ENCODE measurements at regions not wholly inside any gene's neighbourhood (a gene's known extent, or its start where the extent isn't known, plus 50 kb on each side); places are given as distances from the start of the nearest gene placed in this dataset.

DNA sequence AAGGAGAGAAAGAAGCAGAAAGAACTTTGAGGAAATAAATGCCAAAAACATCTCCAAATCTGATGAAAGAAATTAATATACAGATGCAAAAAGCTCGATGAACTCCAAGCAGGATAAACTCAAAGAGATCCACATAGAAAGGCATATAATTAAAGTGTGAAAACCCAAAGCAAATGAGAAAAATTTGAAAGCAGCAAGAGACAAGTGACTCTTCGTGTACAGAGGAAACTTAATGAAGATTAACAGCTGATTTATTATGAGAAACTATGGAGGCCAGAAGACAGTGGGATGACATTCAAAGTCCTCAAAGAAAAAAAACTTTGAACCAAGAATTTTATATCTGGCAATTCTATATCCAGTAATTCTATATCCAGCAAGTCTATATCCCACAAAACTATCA, 163.0 kb upstream of the TMCC3 start:
- no peak for DNase-seq

DNA sequence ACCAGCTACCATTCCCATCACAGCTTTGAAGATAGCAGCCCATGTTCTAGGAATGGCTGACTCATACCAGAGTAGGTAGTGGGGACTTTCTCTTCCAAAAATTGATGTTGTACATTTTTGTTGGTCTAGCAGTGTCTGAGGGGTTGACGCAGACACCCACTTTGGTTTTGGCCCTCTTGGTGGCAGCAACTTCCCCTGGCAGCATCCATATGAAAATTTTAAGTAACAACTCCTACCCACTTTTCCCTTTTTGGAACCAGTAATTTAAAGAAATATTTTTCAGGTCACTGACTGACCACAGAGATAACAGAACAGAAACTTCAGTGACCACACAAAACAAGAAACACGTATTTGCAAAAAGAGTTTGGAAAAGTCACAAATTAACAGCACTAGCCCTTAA, 162.0 kb upstream of the TMCC3 start:
- no peak for DNase-seq

DNA sequence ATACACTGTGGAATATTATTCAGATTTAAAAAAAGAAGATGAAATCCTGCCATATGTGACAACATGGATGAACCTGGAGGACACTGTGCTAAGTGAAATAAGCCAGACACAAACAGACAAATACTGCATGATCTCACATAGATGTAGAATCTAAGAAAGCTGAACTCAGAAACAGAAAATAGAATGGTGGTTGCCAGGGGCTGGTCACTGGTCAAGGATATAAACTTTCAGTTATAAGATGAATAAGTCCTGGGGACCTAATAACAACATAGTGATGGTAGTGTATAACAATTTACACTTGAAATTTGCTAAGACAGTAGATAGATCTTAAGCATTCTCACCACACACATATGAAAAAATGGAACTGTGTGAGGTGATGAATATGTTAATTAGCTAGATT, 161.3 kb upstream of the TMCC3 start:
- DNase-seq = no peak

DNA sequence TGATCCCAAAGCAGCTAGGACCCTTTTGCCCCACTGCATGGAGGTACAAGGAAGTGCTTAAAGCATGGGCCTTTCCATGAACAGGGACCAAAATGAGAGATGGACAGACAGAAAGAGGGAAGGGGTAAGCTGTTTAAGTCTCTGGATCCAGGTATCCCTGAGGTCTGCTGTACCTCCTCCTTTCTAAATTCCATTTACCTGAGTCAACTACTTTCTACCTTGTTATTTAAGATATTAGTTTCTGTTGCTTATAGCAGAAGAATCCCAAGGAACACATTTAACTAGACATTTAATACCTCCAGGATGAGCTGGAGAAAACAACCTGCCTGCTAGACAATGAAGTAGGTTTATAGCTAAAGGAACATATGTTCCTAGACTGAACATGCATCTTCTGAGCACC, 157.6 kb upstream of the TMCC3 start:
- DNase-seq = no peak

DNA sequence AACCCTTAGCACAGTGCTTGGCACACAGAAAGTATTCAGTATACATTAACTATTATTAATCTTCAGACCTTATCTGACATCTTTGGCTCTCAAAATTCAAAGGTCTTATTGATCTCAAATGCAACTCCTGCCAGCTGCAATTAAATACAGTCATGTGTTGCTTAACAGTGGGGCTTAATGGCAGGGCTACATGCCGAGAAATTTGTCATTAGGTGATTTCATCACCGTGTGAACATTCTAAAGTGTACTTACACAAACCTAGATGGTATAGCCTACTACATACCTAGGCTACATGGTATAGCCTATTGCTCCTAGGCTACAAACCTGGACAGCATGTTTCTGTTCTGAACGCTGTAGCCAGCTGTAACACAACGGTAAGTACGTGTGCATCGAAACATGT, 156.3 kb upstream of the TMCC3 start:
- no peak for DNase-seq

DNA sequence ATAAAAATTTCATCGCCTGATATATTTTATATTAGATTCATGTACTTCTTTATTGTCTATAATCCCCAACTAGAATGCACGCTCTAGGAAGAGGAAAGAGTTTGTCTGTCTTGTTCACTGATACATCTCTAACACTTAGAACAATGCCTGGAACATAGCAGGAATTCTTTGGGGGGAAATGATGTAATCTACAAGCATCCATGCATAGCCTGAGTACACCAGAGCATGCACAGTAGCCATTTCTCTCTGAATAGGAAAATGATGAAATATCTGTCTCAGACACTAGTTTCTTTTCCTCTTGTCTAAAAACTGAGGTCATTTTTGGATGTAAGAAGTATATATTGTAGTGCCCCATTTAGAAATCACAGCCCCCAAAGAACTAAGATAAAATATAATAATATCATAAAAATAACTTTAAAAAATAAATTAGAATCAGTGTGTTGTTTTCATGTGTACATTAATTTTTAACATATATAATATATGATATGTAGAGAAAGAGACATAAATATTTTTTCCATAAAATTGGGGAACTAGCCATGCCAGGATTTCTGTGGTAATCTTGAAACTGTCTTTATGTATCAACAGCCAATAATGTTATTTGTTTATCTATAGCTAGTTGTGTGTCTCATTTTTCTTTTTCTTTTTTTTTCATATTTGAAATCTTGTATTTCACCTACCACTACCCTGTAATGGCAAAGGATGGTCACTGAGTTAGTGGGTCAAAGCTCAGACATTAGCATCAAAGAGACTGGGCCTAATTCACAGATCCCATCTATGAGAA, 155.6 kb upstream of the TMCC3 start:
- no peak for DNase-seq

DNA sequence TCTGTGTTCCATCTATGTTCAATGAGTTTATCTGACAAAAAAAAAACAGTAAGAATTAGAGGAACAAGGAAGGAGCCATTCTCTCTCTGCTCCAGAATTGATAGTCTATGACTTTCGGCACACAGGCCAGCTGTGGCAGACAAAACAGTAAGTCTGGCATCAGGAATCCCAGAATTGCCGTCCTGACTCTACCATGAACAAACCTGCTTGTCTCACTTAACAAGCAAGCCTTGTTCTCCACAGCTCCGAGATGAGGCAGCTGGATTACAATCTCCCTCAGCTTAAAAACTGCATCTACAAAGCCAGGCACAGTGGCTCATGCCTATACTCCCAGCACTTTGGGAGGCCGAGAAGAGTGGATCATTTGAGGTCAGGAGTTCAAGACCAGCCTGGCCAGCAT, 153.6 kb upstream of the TMCC3 start:
- no peak for DNase-seq

DNA sequence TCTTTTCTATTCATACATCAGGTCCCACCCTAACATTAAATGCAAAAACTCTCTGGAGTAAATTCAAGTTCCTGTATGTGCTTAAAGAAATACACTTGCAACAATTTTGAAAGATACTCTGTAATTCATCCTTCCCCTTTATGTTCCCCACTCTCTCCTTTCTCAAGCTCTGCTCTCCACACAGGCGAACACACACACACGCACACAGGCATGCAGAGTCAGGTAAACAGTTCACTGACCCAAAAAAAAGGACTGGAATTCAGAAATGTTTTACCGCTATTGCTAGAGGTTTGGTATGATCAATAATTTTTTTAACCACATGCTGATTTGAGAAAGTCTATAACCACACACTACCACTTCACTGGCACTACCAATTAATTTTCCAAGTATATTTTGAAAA, 152.4 kb upstream of the TMCC3 start:
- DNase-seq = no peak

DNA sequence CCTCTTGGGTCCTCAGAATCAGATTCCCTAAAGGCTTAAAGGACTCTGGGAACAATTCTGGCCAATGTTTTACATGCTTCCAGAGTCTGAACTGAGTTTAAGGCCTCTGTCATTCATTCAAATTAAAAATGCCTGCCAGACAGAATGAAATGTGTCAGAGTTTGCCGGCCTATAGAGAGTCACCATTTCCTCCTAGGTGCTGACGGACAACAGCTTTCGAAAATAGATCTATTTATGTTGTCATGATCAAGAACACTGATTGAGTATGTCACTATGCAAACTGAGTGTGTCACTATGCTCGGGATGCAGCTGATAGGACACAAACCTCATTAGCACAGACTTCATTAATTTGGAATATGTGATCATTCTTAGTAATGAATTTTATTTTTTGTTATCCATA, 151.4 kb upstream of the TMCC3 start:
- no peak for DNase-seq

DNA sequence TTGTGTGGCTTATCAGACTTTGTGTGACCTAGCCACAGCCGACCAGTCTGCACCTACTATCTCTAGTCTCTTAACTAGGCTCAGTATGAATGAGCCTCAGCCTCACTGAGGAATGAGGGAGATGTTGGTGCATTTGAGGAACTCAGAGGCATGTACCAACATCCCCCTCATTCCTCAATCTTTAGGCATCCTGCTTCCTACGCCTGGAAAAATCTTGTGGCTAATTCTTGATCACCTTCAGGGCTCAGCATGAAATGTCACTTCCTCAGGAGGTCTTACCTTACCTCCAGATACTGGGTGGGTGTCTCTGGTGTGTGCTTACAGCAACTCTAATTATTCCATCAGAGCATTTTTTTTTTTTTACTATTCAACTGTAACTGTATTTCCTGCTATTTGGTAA, 148.8 kb upstream of the TMCC3 start:
- DNase-seq = no peak

DNA sequence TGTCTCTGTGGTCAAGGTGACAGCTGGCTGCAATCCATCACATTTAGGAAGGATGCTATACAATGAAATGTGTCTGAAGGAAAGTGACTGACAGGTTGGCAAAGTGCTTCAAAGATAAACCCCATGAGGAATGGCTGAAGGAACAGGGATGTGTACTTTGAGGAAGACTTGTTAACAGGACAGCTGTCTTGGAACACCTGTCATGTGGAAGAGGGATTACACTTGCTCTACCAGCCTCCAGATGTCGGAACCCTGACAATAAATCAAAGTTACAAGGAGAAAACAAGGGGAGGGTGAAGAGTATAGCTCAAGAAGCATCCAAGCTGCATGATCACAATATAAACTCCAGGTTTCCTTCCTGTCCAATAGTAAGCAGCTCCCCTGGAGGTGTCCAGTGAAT, 147.8 kb upstream of the TMCC3 start:
- DNase-seq = no peak

DNA sequence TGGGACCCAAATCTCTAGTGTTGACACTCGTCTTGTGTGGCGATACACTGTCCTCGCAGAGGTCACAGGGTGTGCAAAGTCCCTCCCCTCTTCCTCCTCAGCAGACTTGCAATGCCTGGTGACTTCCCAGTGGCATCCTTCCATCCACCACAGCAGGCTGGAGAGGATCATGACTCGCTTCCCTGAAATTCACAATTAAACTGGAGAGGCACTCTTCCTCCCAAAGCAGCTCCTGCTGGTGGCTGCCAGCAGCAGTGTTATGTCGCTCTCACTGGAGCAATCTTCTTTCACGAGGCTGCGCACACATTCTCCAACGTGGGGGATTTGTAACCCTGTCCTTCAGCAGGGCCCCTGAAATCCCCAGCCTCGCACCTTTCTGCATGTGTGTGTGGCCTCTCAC, 145.2 kb upstream of the TMCC3 start:
- DNase-seq = no peak

DNA sequence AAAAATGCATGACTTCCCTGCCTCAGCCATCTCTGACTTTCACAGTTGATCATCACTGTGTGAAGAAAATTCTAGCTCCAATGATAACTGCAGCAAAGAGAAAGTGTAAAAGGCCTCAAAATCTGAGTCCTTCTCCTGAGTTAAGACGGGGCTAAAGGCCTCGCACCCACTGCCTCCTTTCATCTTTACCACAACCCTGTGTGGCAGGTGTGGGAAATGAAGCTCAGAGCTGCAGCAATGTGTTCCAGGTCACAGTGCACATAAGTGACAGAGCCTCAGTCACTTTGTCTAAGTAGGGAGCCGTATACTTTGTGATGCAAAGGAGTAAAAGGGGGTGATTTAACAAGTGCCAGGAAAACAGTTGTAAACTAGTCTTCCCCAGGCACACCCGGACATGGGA, 144.7 kb upstream of the TMCC3 start:
- DNase-seq = no peak

DNA sequence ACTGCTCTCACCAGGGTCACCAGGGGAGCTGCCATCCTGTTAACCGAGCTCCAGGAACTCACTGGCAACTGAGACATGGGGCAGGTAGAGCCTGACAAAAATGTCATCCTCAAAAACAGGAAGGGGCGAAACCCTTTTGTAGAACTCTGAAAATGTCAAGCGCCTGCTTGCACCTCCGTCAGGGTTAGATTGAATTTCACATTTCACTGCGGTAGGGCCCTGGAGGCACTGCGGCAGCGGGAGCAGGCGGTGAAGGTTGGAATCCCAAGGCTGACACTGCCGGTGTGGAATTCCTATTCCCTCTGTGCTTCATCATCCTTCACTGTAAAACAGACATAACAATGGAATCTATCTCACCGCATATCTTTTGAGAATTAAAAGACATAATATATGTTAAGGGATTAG, 142.8 kb upstream of the TMCC3 start:
- no peak for DNase-seq

DNA sequence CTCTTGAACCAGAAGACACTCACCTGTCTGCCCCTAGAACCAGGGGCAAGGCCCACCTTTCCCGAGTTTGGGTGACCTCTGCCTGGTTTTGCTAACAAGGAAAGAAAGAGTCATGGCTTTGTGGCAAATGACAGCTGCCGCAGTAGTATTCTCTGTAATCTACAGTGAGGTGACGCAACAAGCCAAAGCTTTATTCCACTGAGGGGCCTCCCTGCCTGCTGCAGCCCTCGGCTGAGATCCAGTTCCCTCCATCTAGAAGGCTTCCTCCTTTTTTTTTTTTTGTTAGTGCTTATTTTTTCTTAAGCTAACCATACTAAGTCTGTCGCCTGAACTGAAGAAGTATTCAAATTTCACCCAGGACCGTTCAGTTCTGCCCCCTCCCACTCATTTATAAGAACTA, 142.3 kb upstream of the TMCC3 start:
- no peak for DNase-seq

DNA sequence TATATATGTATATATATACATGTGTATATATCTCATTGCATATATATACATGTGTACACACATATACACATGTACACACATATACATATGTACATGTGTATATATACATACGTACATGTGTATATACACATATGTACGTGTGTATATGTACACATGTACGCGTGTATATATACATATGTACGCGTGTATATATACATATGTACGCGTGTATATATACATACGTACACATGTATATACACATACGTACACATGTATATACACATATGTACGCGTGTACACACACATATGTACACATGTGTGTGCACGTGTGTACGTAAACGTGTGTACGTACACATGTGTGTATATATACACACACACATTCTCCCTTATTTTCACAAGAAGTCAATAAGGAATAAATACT, 141.6 kb upstream of the TMCC3 start:
- no peak for DNase-seq

DNA sequence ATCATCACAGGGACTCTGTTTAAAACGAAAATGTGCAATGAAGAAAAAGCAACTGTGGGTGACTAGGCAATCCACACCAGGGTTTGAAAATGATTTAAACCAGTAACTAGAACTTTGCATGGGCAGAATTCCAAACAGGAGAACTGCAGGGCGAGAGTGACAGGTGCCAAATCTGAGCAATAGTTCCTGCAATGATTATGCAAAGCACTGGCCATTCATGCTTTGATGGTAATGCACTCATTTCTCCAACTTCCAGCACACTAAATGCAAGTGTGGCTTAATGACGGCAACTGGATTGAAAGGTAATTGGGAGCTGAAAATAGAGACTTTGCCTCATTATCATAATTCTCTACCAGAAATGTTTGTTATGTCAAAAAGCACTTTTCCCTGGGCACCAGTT, 140.5 kb upstream of the TMCC3 start:
- DNase-seq = peak in 1 of 2 experiments; percentile 38

DNA sequence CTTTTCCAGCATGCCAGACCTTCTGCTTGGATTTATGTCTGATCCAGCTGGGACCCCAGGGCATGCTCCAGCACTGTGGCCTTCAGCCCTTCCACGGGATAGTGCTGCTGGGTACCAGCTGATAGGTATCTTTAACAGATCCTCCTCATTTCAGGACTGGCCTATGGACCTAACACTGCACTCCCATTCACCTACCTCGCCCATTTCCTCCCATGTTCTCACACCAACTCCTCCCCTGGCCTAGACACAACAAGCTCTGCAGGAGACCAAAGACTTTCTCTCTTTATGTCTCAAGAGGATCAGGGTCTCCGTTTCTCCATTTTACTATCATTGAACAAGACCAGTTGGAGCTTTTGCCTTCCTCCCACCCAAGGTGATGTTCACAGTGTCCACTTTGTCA, 140.0 kb upstream of the TMCC3 start:
- no peak for DNase-seq

DNA sequence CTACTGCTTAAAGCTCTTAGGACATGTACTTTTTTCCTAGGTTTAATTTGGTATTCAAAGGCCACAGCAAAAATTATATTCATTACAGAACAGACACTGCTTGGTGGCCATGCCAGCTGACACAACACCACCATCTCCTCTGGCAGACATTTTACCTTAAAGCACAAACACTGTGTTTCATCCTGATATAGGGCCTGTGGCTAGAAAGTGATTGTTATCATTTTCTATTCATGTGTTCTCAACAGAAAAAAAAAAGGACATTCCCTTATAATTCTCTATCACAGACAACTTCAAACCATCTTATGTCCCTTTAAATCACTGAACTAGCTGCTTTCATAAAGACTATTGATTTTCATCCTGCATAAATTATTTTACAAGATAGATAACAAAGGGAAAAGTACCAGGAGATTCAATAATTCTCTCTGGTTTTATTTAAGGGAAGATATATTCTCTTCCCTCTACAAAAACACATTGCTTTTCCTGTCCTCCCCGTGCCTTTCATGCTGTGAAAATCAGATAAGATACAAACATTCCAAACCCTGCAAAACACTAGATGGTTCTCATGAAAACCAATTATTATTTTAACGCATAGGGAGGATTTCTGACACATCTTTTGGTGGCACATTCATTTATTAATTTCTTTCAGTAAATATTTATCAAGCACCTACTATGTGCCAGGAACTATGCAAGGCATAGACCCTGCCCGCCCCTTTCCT, 139.3 kb upstream of the TMCC3 start:
- no peak for DNase-seq

DNA sequence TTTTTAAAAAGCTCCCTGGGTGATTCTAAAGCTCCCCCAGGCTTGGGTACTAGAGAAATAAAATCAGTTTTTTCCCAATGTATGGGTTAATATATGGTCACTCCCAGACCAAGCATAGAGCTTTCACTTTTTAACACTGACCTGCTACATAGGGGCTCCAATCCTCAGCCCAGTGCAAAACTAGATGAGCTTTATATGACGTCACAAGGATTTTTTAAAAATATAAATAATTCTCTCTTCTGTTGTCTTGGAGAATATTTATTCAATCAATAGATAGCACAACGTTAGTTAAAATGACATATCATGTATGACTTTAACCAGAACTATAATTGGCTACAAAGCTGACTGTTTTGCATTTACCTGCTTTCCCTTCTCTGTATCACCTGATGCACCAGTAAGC, 137.9 kb upstream of the TMCC3 start:
- peak in 1 of 2 experiments; percentile 9 for DNase-seq

DNA sequence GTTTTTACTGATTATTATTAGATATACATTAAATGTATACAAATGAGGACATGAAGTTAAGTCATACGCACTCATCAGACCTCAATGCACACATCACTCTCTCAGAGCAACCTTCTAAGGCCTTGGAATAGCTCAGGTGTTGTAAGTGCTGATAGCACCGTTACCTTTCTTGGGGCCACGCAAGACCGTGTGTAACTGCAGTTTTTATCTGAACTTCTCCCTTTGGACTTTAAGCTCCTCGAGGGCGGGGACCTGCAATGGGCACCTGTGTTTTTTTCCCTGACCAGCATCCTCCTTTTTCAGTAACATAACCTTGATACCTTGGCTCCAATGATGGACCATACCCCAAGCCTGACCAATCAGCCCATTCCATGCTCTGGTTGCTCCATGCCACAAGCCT, 136.5 kb upstream of the TMCC3 start:
- no peak for DNase-seq

DNA sequence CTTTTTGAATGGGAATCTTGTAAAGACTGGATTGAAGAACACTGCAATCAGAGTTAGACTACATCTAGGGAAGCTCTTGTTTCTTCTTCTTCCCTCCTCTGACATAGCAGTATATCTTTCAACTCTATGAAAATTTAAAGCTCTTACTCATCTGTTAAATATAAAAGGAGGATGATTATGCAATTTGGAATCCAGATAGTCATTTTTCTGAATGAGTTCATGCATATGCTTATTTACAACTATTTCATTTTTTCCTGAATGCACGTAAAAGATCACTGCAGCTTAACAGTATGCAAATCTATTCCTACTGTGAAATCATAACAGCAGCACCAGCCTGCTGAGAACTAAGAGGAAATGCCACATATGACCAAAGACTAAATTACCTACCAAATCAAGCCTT, 133.5 kb upstream of the TMCC3 start:
- peak in 1 of 2 experiments; percentile 40 for DNase-seq

DNA sequence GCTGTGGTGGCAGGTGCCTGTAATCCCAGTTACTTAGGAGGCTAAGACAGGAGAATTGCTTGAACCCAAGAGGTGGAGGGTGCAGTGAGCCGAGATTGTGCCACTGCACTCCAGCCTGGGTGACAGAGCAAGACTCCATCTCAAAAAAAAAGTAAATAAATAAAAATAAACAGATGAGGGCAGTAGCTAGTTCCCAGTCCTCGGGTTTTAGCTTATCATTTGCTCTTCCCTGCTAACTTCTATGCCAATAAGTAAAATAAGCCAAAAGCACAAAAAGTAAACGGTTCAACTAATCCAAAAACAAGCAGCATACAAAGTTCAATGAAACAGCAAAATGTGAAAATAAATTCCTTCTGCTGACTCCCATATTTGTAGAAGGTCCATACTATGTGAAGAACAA, 133.0 kb upstream of the TMCC3 start:
- no peak for DNase-seq

DNA sequence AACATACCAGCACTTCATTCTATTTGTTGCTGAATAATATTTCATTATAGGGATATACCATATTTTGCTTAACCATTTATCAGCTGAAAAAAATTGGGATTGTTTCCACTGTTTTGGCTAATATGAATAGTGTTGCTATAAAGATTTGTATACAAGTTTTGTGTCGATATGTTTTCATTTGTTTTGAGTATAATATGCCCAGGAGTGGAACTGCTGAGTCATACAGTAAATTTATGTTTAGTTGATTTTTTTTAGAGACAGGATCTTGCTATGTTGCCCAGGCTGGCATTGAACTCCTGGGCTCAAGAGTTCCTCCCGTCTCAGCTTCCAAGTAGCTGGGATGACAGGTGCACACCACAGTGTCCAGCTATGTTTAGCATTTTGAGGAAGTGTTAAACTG, 131.5 kb upstream of the TMCC3 start:
- no peak for DNase-seq

DNA sequence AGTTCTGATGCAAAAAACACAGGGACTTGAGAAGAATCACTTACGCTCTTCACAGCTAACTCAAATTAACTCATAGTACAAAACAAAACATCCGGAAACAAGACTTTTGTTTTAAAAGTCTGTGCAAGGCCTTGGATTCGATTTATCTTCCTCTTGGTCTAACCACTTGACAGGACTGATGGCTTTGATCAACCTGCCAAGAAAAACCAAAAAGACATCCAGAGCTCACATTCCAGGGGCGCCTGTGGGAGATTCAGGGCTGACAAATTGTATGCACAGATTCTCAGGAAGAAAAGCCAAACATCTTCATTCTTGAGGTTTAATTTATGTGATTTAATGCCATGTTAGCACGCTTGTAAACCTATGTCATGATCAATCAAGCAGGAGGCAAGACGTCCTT, 129.1 kb upstream of the TMCC3 start:
- no peak for DNase-seq

All from NCI-H526 (cell line).